ENCODE measurements at regions not wholly inside any gene's neighbourhood (a gene's known extent, or its start where the extent isn't known, plus 50 kb on each side); places are given as distances from the start of the nearest gene placed in this dataset.
"Not testable (repeated sequence)": the region's sequence is repeated elsewhere in the genome, so short reads cannot be mapped to it uniquely, and the experiment has no call there.

DNA sequence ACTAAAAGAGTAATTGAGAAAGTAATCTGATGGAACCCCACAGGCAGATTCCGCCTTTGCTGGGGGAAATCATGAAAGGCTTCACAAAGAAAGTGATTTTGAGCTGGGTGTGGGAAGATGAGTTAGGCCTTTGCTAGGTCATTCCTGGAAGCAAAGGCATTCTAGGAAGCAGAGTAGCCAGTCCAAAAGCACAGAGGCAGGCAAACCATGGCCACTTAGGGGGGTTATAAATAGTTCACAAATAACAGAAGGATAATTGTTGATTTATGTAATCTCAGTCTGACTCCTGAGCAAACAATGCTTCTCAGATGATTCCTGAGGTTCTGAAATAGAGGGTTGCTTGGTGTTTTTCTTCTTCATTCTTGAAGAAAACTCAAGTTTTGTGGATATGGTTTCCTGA, 576.3 kb downstream of the NTRK3 start:
- POLR2A ChIA-PET: no interaction called here
- intact Hi-C loops (cut with micrococcal nuclease): no loop called here
- Mint-ChIP-seq H3K36me3 (peaks cover 9% of the 10 kb centered on the region), H3K27ac (no peak overlapping the region), H3K4me1 (ENCODE audit: low read depth) (peaks cover 16% of the 10 kb centered on the region), H3K9me3 (peaks cover 26% of the 10 kb centered on the region), H3K27me3 (no peaks in the 10 kb centered on the region), H3K4me3 (no peak overlapping the region)
- CTCF ChIA-PET: no interaction called here
- no peak for DNase-seq

DNA sequence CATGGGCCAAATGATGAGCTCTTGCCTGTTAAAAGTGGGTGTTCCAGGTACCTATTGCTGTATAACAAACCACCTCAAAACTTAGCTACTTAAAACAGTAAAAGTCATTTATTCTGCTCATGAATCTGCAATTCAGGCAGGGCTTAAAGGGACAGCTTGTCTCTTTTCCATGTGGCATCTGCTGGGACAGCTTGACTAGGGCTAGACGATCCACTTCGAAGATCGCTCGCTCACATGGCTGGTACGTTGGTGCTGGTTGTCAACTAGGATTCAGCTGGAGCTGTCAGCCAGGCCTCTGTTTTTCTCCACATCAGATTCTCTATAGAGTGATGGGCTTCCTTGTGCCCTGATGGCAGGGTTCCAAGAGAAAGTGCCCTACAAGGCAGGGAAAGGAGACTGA, 581.3 kb downstream of the NTRK3 start:
- intact Hi-C loops (cut with micrococcal nuclease): no loop called here
- no peaks in the 10 kb centered on the region for H3K4me1 Mint-ChIP-seq (ENCODE audit: low read depth)
- CTCF ChIA-PET: no interaction called here

DNA sequence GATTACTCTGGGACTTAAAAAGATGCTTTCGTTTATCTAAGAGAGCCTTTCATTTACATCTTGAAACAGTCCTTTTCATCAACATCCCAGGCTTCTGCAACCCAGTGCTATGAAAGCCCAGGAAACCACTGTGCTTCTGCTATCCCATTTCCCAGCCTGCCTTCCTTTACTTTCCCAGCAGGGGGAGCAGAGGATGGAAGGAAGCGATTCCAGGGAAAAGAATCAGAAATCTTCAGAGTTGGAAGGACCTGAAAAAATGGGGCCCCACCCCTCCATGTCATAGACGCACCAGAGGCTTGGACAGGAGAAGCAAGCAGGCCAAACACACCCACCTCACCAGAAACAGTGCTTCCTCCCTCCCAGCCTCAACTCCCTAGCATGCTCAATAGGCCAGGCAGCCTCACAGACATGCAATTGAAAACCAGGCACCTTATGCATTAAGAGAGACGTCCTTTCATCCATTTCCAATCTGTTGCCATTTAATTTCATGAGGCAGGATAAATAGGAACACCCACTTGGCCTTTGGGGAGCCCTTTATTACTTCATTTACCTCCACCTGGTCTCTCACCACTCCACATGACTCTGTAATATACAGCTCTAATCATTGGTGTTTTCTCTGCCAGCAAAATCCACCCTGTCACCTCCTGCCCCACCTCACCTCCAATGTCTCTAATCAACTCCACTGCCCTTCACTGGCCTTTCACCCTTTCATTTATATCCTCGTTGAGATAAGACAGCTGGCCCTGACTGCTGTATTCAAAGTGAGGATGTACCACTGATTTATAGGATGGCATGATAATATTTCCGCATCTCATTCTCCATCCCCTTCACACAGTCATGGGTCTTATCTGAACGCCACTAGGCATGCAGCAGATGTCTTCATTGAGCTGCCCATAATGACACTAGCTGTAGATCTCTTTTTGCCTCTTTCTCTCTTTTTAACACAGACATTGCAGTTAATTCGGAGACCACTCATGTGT, 583.9 kb downstream of the NTRK3 start:
- H3K27ac Mint-ChIP-seq: no peak overlapping the region
- POLR2A ChIA-PET: no interaction called here

More for the DNA sequence above, 581.3 kb downstream of the NTRK3 start:
- Mint-ChIP-seq H3K27me3 (peaks cover 2% of the 10 kb centered on the region), H3K9me3 (peaks cover 23% of the 10 kb centered on the region), H3K36me3 (peaks cover 9% of the 10 kb centered on the region), H3K27ac (no peak overlapping the region), H3K4me3 (no peak overlapping the region)
- DNase-seq: no peak
- POLR2A ChIA-PET: no interaction called here

DNA sequence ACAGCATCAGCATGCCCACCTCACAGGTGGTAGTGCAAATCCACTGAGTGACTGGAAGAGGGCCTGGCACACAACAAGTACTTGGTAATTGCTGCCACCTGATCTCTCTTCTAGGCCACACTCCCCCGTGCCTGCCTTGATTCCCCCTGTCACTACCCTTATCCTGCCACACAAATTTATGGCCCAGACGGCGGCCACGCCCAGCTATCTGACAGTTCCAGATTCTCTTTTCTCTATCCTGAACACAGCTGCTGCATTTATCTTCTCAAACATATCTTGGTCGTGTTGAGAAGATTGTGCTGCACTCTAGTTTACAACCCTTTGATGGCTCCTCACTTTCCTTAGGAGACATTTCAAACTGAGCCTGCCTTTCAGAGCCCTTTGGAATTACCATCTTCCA, 585.2 kb downstream of the NTRK3 start:
- Mint-ChIP-seq H3K9me3 (peaks cover 17% of the 10 kb centered on the region), H3K27me3 (peaks cover 2% of the 10 kb centered on the region), H3K36me3 (no peaks in the 10 kb centered on the region), H3K4me1 (ENCODE audit: low read depth) (no peaks in the 10 kb centered on the region), H3K4me3 (no peak overlapping the region), H3K27ac (no peak overlapping the region)
- intact Hi-C loops (cut with micrococcal nuclease): no loop called here
- CTCF ChIA-PET: no interaction called here
- DNase-seq: no peak
- POLR2A ChIA-PET: no interaction called here

More for the DNA sequence above, 583.9 kb downstream of the NTRK3 start:
- CTCF ChIA-PET: no interaction called here
- Mint-ChIP-seq H3K27me3 (peaks cover 2% of the 10 kb centered on the region), H3K9me3 (peaks cover 27% of the 10 kb centered on the region), H3K4me1 (ENCODE audit: low read depth) (no peaks in the 10 kb centered on the region), H3K36me3 (peaks cover 8% of the 10 kb centered on the region), H3K4me3 (no peak overlapping the region)
- no peak for DNase-seq
- intact Hi-C loops (cut with micrococcal nuclease): no loop called here

DNA sequence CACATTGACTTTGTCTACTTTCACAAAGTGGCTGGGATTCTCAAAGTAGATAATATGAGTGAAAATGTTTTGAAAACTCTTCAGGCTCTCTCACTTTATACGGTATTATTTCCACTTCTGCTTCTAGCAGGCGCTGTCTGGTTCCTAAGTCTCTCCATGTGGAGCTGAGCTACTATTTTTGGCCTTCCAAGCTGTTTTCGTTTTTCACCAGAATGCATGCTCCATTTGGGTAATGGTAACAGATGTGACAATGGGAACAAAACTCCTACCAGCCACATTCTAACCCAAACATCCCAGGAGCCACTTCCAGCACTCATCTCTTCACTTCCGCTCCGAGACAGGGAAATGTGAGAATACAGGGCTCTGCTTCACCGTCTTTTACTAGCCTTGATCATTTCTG, 586.7 kb downstream of the NTRK3 start:
- H3K36me3 Mint-ChIP-seq: no peaks in the 10 kb centered on the region
- H3K27ac Mint-ChIP-seq: no peak overlapping the region
- intact Hi-C loops (cut with micrococcal nuclease): no loop called here
- POLR2A ChIA-PET: no interaction called here
- no peak overlapping the region for H3K4me3 Mint-ChIP-seq
- H3K27me3 Mint-ChIP-seq: peaks cover 2% of the 10 kb centered on the region
- H3K9me3 Mint-ChIP-seq: peaks cover 20% of the 10 kb centered on the region
- CTCF ChIA-PET: no interaction called here
- no peak for DNase-seq
- H3K4me1 Mint-ChIP-seq (ENCODE audit: low read depth): no peaks in the 10 kb centered on the region

DNA sequence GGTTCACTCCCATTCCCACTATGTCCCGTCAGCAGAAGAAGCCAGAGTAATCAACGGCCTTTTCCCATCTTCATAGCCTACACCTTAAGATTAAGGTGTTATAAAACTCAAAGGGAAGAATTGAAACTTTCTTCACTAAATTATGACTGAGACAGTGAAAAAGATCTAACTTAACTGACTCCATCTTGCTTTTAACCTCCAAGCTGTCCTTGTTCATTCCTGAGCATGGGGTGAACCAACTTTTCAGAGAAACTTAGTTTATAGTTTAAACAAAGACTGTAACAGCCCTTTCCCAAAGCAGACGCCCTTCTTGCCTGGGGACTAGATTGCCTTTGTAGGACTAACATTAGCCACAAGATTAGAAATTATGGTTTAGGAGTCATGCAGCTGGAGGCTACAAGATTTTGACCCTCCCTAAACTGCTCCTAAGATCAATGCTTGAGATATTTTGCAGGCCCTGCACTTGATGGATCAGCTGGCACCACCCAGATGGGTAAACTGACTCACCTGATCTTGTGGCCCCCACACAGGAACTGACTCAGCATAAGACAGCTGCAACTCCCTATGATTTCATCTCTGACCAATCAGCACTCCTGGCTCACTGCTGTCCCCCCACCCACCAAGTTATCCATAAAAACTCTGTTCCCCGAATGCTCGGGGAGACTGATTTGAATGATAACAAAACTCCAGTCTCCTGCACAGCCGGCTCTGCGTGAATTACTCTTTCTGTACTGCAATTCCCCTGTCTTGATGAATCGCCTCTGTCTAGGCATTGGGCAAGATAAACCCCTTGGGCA, 587.6 kb downstream of the NTRK3 start:
- intact Hi-C loops (cut with micrococcal nuclease); H3K27ac Mint-ChIP-seq; DNase-seq; H3K36me3 Mint-ChIP-seq; H3K4me3 Mint-ChIP-seq; H3K4me1 Mint-ChIP-seq (ENCODE audit: low read depth); CTCF ChIA-PET; POLR2A ChIA-PET; H3K27me3 Mint-ChIP-seq: not testable (repeated sequence)
- H3K9me3 Mint-ChIP-seq: peaks cover 20% of the 10 kb centered on the region

DNA sequence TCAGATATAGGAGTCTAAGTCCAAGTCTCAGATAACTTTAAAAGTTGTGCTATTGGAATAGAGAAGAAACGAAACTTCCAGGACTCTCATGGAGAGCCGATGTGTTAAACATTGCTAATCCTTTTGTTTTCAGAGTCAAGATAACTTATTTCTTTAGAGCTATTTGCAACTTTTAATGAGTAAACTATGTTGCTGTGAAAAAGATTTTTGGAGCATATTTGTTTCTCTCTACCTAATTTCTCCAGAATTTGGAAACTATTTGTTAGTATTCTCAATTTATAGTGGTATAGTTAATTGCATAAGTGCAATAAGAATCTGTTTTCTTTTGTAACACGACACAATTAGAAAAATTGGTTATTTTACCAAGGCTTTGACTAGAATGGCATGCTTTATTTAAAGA, 588.9 kb downstream of the NTRK3 start:
- no peak overlapping the region for H3K27ac Mint-ChIP-seq
- CTCF ChIA-PET: no interaction called here
- H3K36me3 Mint-ChIP-seq: peaks cover 2% of the 10 kb centered on the region

DNA sequence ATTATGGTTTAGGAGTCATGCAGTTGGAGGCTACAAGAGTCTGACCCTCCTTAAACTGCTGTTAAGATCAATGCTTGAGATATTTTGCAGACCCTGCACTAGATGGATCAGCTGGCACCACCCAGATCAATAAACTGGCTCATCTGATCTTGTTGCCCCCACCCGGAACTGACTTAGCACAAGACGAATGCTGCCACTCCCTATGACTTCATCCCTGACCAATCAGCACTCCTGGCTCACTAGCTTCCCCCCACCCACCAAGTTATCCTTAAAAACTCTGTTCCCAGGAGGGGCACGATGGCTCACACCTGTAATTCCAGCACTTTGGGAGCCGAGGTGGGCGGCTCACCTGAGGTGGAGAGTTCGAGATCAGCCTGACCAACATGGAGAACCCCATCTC, 594.0 kb downstream of the NTRK3 start:
- H3K36me3 Mint-ChIP-seq: peaks cover 5% of the 10 kb centered on the region
- H3K27ac Mint-ChIP-seq: no peak overlapping the region
- intact Hi-C loops (cut with micrococcal nuclease): no loop called here
- CTCF ChIA-PET: no interaction called here
- peaks cover 8% of the 10 kb centered on the region for H3K9me3 Mint-ChIP-seq
- no peaks in the 10 kb centered on the region for H3K4me1 Mint-ChIP-seq (ENCODE audit: low read depth)
- POLR2A ChIA-PET: no interaction called here
- DNase-seq: no peak
- H3K27me3 Mint-ChIP-seq: no peaks in the 10 kb centered on the region
- no peak overlapping the region for H3K4me3 Mint-ChIP-seq

More for the DNA sequence above, 588.9 kb downstream of the NTRK3 start:
- Mint-ChIP-seq H3K27me3 (no peaks in the 10 kb centered on the region), H3K9me3 (peaks cover 22% of the 10 kb centered on the region), H3K4me3 (no peak overlapping the region), H3K4me1 (ENCODE audit: low read depth) (no peaks in the 10 kb centered on the region)
- DNase-seq: no peak
- POLR2A ChIA-PET: no interaction called here
- intact Hi-C loops (cut with micrococcal nuclease): no loop called here

DNA sequence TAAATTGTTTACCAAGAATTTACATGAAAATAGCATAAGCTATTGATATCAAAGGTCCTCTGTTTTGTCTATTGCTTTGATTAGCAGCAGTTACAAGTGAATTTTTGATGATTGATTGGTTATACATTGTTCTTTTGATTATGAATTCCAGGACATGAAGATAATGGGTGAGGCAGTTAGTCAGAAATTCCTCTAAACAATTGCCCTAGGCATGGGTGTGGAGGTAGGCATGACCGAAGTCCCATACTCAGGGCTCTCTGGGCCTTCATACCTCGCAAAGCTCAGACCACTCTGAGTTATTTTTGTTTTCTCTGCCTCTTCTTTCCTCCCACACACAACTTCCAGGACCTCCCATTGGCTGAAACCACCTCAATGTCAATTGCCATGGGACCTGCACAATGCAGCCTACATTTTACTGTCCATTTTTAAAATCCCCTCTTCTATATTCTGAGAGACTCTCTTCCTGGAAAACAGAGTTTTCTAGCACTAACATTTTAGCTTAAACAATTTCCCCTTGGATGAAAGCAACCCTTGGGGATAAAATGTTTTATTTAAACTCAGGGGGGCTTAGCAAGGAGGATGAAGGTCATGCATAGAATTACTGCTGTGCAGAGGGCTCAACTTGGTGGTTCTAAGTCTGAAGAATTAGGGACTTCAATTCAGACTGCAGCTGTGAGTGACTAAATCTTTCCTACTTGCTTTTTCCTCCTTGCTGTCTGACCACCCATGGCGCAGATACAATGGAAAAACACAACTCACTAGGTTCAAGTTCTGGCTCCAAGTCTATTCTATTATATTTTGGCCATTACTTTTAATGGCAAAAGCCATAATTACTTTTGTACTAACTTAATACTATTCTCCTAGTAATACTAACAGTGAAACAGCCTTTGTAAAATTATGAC, 594.8 kb downstream of the NTRK3 start:
- DNase-seq: no peak
- Mint-ChIP-seq H3K36me3 (peaks cover 5% of the 10 kb centered on the region), H3K9me3 (peaks cover 6% of the 10 kb centered on the region), H3K4me1 (ENCODE audit: low read depth) (no peaks in the 10 kb centered on the region), H3K27ac (no peak overlapping the region), H3K4me3 (no peak overlapping the region), H3K27me3 (no peaks in the 10 kb centered on the region)
- ChIA-PET CTCF (no interaction called here), POLR2A (no interaction called here)
- intact Hi-C loops (cut with micrococcal nuclease): no loop called here

DNA sequence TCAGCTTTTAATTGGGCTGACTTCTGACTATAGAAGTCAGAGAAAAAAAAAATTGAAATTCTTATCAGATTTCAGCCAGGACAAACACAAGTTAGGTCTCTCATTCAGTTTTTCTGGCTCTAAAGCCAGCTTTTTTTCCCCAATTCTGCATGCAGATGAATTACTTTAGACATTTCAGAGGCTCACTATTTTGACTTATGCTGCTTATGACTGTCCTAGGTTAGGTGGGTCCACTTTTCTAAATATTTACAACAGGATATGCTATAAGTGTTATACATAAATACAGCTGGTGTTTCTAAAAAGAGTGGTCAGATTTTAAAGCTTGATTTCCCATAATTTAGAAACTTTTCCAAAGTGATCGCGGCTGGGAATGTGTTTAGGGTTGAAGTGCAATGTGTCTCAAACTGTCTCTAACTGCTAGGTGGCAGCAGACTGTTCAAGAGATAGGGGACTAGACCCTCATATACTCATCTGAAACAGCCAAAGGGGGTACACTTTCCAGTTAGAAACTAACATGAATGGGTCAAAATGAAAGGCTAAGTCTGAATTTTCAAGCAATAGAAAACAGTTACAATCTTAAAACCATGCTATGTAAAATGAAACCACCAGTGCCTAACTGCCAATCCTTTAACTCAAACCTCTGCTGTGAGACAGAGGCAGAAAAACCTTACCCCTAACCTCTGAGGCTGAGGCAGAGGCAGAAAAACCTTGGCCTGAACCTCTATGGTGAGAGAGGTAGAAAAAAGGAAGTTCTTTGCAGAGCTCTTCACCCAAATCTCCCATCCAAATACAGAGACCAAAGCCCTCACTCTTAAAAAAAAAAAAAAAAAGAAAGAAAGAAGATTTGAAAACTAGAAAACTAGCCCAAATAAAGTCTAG, 596.0 kb downstream of the NTRK3 start:
- no peak for DNase-seq
- ChIA-PET POLR2A (no interaction called here), CTCF (no interaction called here)
- no peak overlapping the region for H3K27ac Mint-ChIP-seq
- H3K4me1 Mint-ChIP-seq (ENCODE audit: low read depth): no peaks in the 10 kb centered on the region
- H3K27me3 Mint-ChIP-seq: no peaks in the 10 kb centered on the region
- H3K9me3 Mint-ChIP-seq: peaks cover 3% of the 10 kb centered on the region
- peaks cover 5% of the 10 kb centered on the region for H3K36me3 Mint-ChIP-seq
- intact Hi-C loops (cut with micrococcal nuclease): no loop called here
- no peak overlapping the region for H3K4me3 Mint-ChIP-seq

DNA sequence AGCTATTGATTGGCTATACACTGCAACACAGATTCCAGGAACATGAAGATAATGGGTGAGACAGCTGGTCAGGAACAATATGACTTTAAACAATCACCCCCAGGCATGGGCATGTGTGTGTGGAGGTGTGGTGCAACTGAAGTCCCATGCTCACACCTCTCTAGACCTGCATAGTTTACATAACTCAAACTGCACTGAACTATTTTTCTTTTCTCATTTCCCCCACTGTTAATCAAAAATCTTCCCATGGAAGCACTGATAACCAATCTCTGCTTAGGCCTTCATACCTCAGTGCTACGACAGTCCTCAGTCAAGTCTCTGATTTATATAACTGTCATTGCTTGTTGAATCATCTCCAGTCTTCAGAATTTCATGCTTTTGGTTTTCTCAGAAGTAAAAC, 600.2 kb downstream of the NTRK3 start:
- no peaks in the 10 kb centered on the region for H3K27me3 Mint-ChIP-seq
- H3K9me3 Mint-ChIP-seq: no peaks in the 10 kb centered on the region
- intact Hi-C loops (cut with micrococcal nuclease): no loop called here
- ChIA-PET CTCF (no interaction called here), POLR2A (no interaction called here)
- H3K4me1 Mint-ChIP-seq (ENCODE audit: low read depth): no peaks in the 10 kb centered on the region
- no peak overlapping the region for H3K27ac Mint-ChIP-seq
- DNase-seq: no peak
- no peak overlapping the region for H3K4me3 Mint-ChIP-seq
- H3K36me3 Mint-ChIP-seq: no peaks in the 10 kb centered on the region

Data from activated CD4-positive, alpha-beta memory T cell treated with anti-CD3 and anti-CD28 coated beads for 36 hours (primary cell).